Testis (tissue), 2 donors: ENCODE measurements at regions not wholly inside any gene's neighbourhood (a gene's known extent, or its start where the extent isn't known, plus 50 kb on each side); places are given as distances from the start of the nearest gene placed in this dataset.

ENCODE experiments used
- CTCF ChIP-seq, 3 experiments: fragments of 450-650 bp in 2 of 3; fragments of 200-600 bp in 1 of 3; sonication (generic) in 1 of 3; IDR thresholded peaks; one replicate each; pipeline ENCODE4 v1.5.1; 2016 to 2019; ENCODE audit warnings: antibody characterized with exemption in 3 of 3, mild to moderate bottlenecking in 2 of 3, moderate library complexity in 1 of 3
- POLR2A ChIP-seq: fragments of 450-650 bp; IDR thresholded peaks from one replicate; pipeline ENCODE4 v1.6.1; 2017; ENCODE audit warnings: antibody characterized with exemption, mild to moderate bottlenecking, moderate library complexity

GRCh38 chr20:48524582-48524981 is 303.2 kb downstream of the PREX1 start:
- TF ChIP-seq CTCF (IDR thresholded peaks at IDR 0.05), result no peak
- no peak for TF ChIP-seq POLR2A
